Body of pancreas (tissue), 4 donors: ENCODE measurements at regions not wholly inside any gene's neighbourhood (a gene's known extent, or its start where the extent isn't known, plus 50 kb on each side); places are given as distances from the start of the nearest gene placed in this dataset.

Source experiments
- POLR2A ChIP-seq, 3 donors: fragments of 450-650 bp; IDR thresholded peaks; one replicate each; pipeline ENCODE4 v1.6.1; 2016; ENCODE audit warnings: antibody characterized with exemption in 3 of 3, mild to moderate bottlenecking in 2 of 3
- TF ChIP-seq, protein P1 (sequence below), 7 experiments: fragments of 450-650 bp in 4 of 7; fragments of 200-600 bp in 3 of 7; sonication (generic) in 3 of 7; IDR thresholded peaks; one replicate each; pipeline ENCODE4 v1.5.1; 2016 to 2019; ENCODE audit warnings: antibody characterized with exemption in 7 of 7

DNA sequence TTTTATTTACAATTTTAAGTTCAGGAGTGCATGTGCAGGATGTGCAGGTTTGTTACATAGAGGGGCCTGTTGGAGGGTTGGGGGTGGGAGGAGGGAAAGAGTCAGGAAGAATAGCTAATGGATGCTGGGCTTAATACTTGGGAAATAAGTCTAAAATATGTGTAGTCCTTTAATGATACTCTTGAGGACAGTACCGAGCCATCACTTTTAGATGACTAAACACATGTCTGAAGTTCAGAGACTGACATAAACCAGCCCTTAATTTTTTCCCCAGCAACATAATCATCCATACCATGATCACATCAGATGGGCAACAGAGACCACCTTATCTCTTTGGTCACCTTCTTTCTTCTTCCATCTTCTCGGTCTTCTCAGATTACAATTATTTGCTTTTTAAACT is 189.1 kb upstream of the COL3A1 start:
- TF ChIP-seq, protein P1, sequence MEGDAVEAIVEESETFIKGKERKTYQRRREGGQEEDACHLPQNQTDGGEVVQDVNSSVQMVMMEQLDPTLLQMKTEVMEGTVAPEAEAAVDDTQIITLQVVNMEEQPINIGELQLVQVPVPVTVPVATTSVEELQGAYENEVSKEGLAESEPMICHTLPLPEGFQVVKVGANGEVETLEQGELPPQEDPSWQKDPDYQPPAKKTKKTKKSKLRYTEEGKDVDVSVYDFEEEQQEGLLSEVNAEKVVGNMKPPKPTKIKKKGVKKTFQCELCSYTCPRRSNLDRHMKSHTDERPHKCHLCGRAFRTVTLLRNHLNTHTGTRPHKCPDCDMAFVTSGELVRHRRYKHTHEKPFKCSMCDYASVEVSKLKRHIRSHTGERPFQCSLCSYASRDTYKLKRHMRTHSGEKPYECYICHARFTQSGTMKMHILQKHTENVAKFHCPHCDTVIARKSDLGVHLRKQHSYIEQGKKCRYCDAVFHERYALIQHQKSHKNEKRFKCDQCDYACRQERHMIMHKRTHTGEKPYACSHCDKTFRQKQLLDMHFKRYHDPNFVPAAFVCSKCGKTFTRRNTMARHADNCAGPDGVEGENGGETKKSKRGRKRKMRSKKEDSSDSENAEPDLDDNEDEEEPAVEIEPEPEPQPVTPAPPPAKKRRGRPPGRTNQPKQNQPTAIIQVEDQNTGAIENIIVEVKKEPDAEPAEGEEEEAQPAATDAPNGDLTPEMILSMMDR (IDR thresholded peaks at IDR 0.05) = no peak
- TF ChIP-seq POLR2A (IDR thresholded peaks at IDR 0.05) = no peak
